ENCODE measurements at regions not wholly inside any gene's neighbourhood (a gene's known extent, or its start where the extent isn't known, plus 50 kb on each side); places are given as distances from the start of the nearest gene placed in this dataset.

- TF ChIP-seq CTCF (IDR thresholded peaks at IDR 0.05): no peak
- no peak for TF ChIP-seq ZFX (IDR thresholded peaks at IDR 0.05; ENCODE audit: borderline replicate concordance)
Measured at GRCh38 chr13:97629601-97630272, 195.8 kb downstream of the RAP2A start.

All from 22Rv1 (cell line).